ENCODE measurements at regions not wholly inside any gene's neighbourhood (a gene's known extent, or its start where the extent isn't known, plus 50 kb on each side); places are given as distances from the start of the nearest gene placed in this dataset.

DNA sequence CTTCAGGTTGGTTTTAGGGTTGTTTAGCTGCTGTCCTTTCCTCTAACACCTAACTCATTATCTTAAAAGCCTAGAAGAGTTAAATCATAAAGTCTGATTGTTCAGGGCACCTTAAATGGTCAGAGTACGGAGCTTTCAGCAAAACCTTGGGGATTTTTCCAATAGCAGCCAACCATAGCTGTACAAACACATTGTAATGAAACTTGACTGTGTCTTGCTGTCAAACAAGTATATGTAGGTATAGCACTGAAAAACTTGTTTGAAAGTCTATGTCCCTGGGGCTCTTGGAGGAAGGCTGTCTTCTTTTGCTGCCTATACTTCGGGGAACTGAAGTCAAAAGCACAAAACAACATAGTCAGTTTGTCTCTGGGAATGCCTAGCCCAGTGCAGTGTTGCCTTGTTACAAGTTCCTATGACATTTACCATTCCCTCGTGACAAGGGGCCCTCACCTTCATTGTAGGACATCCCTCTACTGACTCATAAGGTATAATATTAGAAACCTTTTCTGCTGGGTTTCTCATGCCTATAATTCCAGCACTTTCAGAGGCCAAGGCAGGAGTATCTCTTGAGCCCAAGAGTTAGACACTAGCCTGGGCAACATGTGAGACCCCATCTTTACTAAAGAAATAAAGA, 474.5 kb upstream of the NBEA start:
- no peak for DNase-seq (ENCODE audit: low read depth, low spot score)
- H3K27ac ChIP-seq, result no peak overlapping the region

DNA sequence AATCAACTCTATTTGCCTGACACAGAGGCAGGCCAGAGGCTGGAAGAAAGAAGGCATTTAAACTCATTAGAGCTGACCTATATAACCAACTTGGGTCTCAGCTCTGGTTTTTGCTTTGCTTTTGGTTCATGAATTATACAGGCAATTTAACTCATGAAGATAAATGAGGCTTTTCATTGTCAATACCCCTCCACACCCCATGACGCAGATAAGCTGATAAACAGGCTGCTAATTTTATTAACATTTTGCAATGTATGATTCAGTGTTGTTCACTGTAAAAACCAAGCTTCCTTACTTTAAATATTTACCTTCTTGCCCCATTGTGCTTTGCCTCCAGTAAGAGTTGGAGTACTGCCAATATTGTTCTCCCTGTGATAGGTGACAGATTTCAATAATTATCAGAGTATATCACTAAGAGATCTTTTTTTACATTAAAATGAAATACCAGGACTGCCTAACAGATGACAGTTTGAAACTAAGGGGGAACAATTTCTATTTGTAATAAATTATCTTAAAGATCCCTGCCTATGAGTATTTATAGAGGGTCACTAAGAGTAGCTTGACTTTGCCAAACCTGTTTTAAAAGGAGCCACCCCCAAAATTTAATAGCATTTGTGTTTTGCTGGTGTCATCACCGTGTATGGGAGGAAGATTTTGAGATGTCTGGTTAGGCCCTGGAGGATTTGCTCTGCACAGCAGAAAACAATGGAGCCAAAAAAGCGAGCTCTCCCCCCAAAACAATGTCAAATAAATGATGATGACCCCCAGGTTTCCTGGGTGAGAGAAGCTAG, 472.7 kb upstream of the NBEA start:
- DNase-seq (ENCODE audit: low read depth, low spot score), result peak; percentile 82
- peak overlapping the region; percentile 47 for H3K27ac ChIP-seq

- no peak for DNase-seq (ENCODE audit: low read depth, low spot score)
- no peak overlapping the region for H3K27ac ChIP-seq
These were observed 467.7 kb upstream of the NBEA start for GRCh38 chr13:34474187-34474868.

- no peak for DNase-seq (ENCODE audit: low read depth, low spot score)
- no peak overlapping the region for H3K27ac ChIP-seq
These were observed 463.7 kb upstream of the NBEA start for GRCh38 chr13:34478376-34478775.

GRCh38 chr13:34502011-34502410, 440.1 kb upstream of the NBEA start:
- DNase-seq (ENCODE audit: low read depth, low spot score), result no peak
- H3K27ac ChIP-seq, result no peak overlapping the region

GRCh38 chr13:34502621-34503020, 439.4 kb upstream of the NBEA start:
- H3K27ac ChIP-seq, result no peak overlapping the region
- no peak for DNase-seq (ENCODE audit: low read depth, low spot score)

DNA sequence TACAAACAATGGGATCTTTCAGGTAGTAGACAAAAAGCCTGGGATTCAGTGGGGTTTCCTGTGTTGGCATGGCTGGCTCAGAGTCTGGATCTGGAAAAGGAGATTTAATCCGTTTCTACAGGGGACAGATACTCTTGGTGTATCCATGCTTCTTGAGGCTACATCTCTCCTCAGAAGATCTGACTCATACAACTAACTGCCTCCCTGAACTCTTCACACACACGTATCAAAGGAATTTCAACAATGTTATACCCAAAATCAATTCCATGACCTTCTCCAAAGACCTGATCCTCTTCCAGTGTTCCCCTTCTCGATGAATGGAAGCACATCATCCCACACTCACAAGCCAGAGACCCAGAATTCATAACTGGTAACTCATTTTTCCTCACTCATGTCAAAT, 435.3 kb upstream of the NBEA start:
- DNase-seq (ENCODE audit: low read depth, low spot score), result no peak
- no peak overlapping the region for H3K27ac ChIP-seq

- no peak for DNase-seq (ENCODE audit: low read depth, low spot score)
- no peak overlapping the region for H3K27ac ChIP-seq
These were observed 434.4 kb upstream of the NBEA start for GRCh38 chr13:34507630-34508029.

- H3K27ac ChIP-seq, result no peak overlapping the region
- DNase-seq (ENCODE audit: low read depth, low spot score), result no peak
These were observed 429.3 kb upstream of the NBEA start for GRCh38 chr13:34512817-34513216.

DNA sequence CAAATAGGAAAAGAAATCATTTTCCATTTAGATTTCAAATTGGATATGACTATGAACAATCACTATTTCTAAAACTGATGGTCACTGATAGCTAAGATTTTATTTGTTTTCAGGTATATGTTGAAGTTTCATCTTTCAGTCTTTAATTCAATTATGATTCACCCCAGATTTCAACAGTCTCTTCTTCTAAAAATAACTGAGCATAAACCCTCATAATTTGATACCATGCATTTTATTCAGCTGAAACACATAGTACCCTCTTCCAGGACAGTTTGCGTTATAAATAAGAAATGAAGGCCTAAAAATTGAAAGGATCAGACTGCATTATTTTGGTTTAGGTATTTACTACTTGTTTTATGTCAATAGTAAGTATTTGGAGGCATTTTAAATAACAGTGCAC, 428.5 kb upstream of the NBEA start:
- no peak overlapping the region for H3K27ac ChIP-seq
- DNase-seq (ENCODE audit: low read depth, low spot score), result no peak

DNA sequence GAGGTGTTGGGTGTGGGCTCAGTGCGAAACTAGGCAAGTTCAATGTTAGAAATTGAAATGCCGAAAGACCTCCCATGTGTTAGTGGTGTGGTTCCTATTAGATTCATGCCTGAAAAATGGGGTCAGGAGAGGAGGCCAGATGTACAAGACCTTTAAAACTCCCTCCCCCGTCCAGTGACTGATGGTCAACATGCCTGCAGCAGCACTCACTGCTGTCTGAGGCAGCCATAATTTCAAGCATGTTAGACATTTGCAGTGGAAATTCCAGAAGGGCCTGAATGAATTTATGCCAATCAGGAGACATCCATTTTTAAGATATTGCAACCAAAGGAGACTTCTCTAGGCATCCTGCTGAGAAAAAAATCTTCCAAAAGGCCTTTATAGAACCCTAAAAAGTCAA, 426.9 kb upstream of the NBEA start:
- no peak for DNase-seq (ENCODE audit: low read depth, low spot score)
- H3K27ac ChIP-seq, result no peak overlapping the region

DNA sequence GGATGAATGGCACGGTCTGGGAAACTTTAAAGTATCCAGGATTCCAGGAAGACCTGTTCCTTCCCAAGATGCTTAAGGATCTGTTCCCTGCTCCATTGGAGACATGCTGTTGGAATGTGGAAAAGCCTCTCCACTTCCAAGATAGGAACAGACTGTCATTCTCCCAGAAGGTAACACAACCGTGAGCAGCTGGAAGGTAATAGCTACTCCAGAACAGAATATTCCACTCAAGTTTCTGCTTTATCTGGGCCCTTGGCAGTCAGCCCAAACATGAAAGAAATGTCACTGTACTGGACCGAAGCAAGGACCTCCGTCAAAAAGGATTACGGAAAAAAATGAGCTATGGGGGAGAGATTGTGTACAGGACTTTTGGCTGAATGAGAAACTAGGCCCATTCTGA, 420.9 kb upstream of the NBEA start:
- DNase-seq (ENCODE audit: low read depth, low spot score), result no peak
- no peak overlapping the region for H3K27ac ChIP-seq

- H3K27ac ChIP-seq, result no peak overlapping the region
- no peak for DNase-seq (ENCODE audit: low read depth, low spot score)
These were observed 419.3 kb upstream of the NBEA start for GRCh38 chr13:34522808-34523207.

DNA sequence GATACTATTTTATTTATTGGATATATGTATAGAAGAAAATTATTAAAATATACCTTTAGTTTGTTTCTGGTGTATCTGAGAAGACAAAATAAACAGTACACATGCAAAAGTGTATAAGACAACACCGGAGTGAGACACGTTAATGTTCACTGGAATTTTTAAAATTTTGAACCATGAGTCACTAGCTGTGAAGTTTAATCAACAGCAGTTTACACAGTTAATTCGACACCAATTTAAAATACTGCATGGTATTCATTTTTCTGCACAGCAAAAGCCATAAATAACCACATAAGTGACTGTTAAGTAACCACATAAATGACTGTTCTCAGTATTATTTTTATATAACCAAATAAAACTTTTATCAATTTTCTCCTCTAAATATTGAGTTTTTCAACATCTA, 418.7 kb upstream of the NBEA start:
- no peak overlapping the region for H3K27ac ChIP-seq

GRCh38 chr13:34533941-34534340, 408.1 kb upstream of the NBEA start:
- DNase-seq (ENCODE audit: low read depth, low spot score), result no peak
- no peak overlapping the region for H3K27ac ChIP-seq

More for the DNA sequence above, 418.7 kb upstream of the NBEA start:
- DNase-seq (ENCODE audit: low read depth, low spot score), result no peak

- no peak for DNase-seq (ENCODE audit: low read depth, low spot score)
- H3K27ac ChIP-seq, result no peak overlapping the region
These were observed 399.7 kb upstream of the NBEA start for GRCh38 chr13:34542321-34542720.

DNA sequence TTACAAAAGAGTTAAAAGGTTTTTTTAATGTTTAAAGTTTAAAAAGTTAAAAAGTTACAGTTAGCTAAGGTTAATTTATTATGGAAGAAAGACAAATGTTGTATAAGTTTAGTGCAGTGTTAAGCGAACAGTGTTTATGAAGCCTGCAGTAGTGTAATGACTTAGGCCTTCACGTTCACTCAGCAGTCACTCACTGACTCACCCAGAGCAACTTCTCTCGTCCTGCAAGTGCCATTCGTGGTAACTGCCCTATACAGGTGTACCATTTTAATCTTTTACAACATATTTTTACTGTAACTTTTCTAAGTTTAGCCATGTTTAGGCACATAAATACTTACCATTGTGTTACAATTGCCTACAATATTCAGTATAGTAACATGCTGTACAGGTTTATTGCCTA, 398.2 kb upstream of the NBEA start:
- DNase-seq (ENCODE audit: low read depth, low spot score), result no peak
- H3K27ac ChIP-seq, result no peak overlapping the region

- DNase-seq (ENCODE audit: low read depth, low spot score), result no peak
- H3K27ac ChIP-seq, result no peak overlapping the region
These were observed 396.6 kb upstream of the NBEA start for GRCh38 chr13:34545461-34545860.

- no peak for DNase-seq (ENCODE audit: low read depth, low spot score)
- H3K27ac ChIP-seq, result no peak overlapping the region
These were observed 395.5 kb upstream of the NBEA start for GRCh38 chr13:34546344-34547250.

- DNase-seq (ENCODE audit: low read depth, low spot score), result no peak
- no peak overlapping the region for H3K27ac ChIP-seq
These were observed 394.1 kb upstream of the NBEA start for GRCh38 chr13:34547929-34548328.

Data from epithelial cell of prostate (primary cell).